Nephron (organoid): ENCODE measurements at regions not wholly inside any gene's neighbourhood (a gene's known extent, or its start where the extent isn't known, plus 50 kb on each side); places are given as distances from the start of the nearest gene placed in this dataset.

Experiments used
- H3K27ac Mint-ChIP-seq, 3 experiments: 2 replicates each; pipeline ENCODE4 v1.8.0; 2020; ENCODE audit warnings: mixed read lengths in 3 of 3, mild to moderate bottlenecking in 2 of 3, moderate library complexity in 1 of 3
- H3K27me3 Mint-ChIP-seq: 2 replicates; pipeline ENCODE4 v1.8.0; 2021; ENCODE audit warnings: low read depth, mild to moderate bottlenecking, moderate library complexity, mixed read lengths
- H3K36me3 Mint-ChIP-seq: 2 replicates; pipeline ENCODE4 v1.8.0; 2020; ENCODE audit warnings: low read depth, mixed read lengths
- H3K4me1 Mint-ChIP-seq: 2 replicates; pipeline ENCODE4 v1.8.0; 2020; ENCODE audit warnings: mixed read lengths
- H3K4me3 Mint-ChIP-seq, 3 experiments: 2 replicates each; pipeline ENCODE4 v1.8.0; 2020; ENCODE audit warnings: mild to moderate bottlenecking in 3 of 3, mixed read lengths in 3 of 3, moderate library complexity in 2 of 3
- H3K9me3 Mint-ChIP-seq: 2 replicates; pipeline ENCODE4 v1.8.0; 2020; ENCODE audit warnings: mixed read lengths
- CTCF ChIP-seq, 3 experiments: fragments of 200-600 bp; sonication (generic); IDR thresholded peaks; one replicate each; pipeline ENCODE4 v1.5.0; 2021; ENCODE audit warnings: antibody characterized with exemption in 3 of 3; ENCODE audit not compliant: unreplicated experiment in 3 of 3

- Mint-ChIP-seq H3K9me3 (no peaks in the 10 kb centered on the region), H3K36me3 (no peaks in the 10 kb centered on the region), H3K4me1 (peaks cover 36% of the 10 kb centered on the region), H3K27ac (peak overlapping the region; percentile 32 to 65 (median 60)), H3K4me3 (no peak overlapping the region), H3K27me3 (peaks cover 11% of the 10 kb centered on the region)
- TF ChIP-seq CTCF (IDR thresholded peaks at IDR 0.05; ENCODE audit: unreplicated experiment in 3 of 3): no peak
Measured at GRCh38 chr10:78699971-78700370, 368.8 kb upstream of the ZMIZ1 start.

GRCh38 chr10:78700413-78700812 is 368.4 kb upstream of the ZMIZ1 start:
- Mint-ChIP-seq H3K27ac (peak overlapping the region; percentile 32 to 65 (median 60)), H3K9me3 (no peaks in the 10 kb centered on the region), H3K27me3 (peaks cover 11% of the 10 kb centered on the region), H3K4me1 (peaks cover 36% of the 10 kb centered on the region), H3K36me3 (no peaks in the 10 kb centered on the region), H3K4me3 (no peak overlapping the region)
- TF ChIP-seq CTCF (IDR thresholded peaks at IDR 0.05; ENCODE audit: unreplicated experiment in 3 of 3): no peak

GRCh38 chr10:78700816-78701520 is 367.8 kb upstream of the ZMIZ1 start:
- no peaks in the 10 kb centered on the region for H3K36me3 Mint-ChIP-seq
- no peak for TF ChIP-seq CTCF (IDR thresholded peaks at IDR 0.05; ENCODE audit: unreplicated experiment in 3 of 3)
- peak overlapping the region; percentile 32 to 65 (median 33) for H3K27ac Mint-ChIP-seq
- H3K4me1 Mint-ChIP-seq: peaks cover 36% of the 10 kb centered on the region
- no peak overlapping the region for H3K4me3 Mint-ChIP-seq
- H3K9me3 Mint-ChIP-seq: no peaks in the 10 kb centered on the region
- H3K27me3 Mint-ChIP-seq: peaks cover 11% of the 10 kb centered on the region

GRCh38 chr10:78702186-78702585 is 366.6 kb upstream of the ZMIZ1 start:
- Mint-ChIP-seq H3K4me3 (no peak overlapping the region), H3K27ac (peak overlapping the region; percentile 6 to 32 (median 25)), H3K9me3 (peaks cover 3% of the 10 kb centered on the region), H3K36me3 (no peaks in the 10 kb centered on the region), H3K27me3 (peaks cover 17% of the 10 kb centered on the region), H3K4me1 (peaks cover 43% of the 10 kb centered on the region)
- no peak for TF ChIP-seq CTCF (IDR thresholded peaks at IDR 0.05; ENCODE audit: unreplicated experiment in 3 of 3)

GRCh38 chr10:78702876-78703275 is 365.9 kb upstream of the ZMIZ1 start:
- no peaks in the 10 kb centered on the region for H3K36me3 Mint-ChIP-seq
- H3K27me3 Mint-ChIP-seq: peaks cover 12% of the 10 kb centered on the region
- no peak overlapping the region for H3K4me3 Mint-ChIP-seq
- TF ChIP-seq CTCF (IDR thresholded peaks at IDR 0.05; ENCODE audit: unreplicated experiment in 3 of 3): no peak
- H3K27ac Mint-ChIP-seq: peak overlapping the region; percentile 16 to 32 (median 24)
- peaks cover 43% of the 10 kb centered on the region for H3K4me1 Mint-ChIP-seq
- peaks cover 3% of the 10 kb centered on the region for H3K9me3 Mint-ChIP-seq

- H3K27me3 Mint-ChIP-seq: peaks cover 12% of the 10 kb centered on the region
- peaks cover 3% of the 10 kb centered on the region for H3K9me3 Mint-ChIP-seq
- peaks cover 43% of the 10 kb centered on the region for H3K4me1 Mint-ChIP-seq
Measured at GRCh38 chr10:78703593-78703992, 365.2 kb upstream of the ZMIZ1 start.

More at GRCh38 chr10:78703593-78703992, 365.2 kb upstream of the ZMIZ1 start:
- Mint-ChIP-seq H3K27ac (peak overlapping the region in 2 of 3 experiments; percentile 11 to 41), H3K4me3 (no peak overlapping the region), H3K36me3 (no peaks in the 10 kb centered on the region)
- TF ChIP-seq CTCF (IDR thresholded peaks at IDR 0.05; ENCODE audit: unreplicated experiment in 3 of 3): no peak
